ENCODE measurements at regions not wholly inside any gene's neighbourhood (a gene's known extent, or its start where the extent isn't known, plus 50 kb on each side); places are given as distances from the start of the nearest gene placed in this dataset.
"Not testable (repeated sequence)": the region's sequence is repeated elsewhere in the genome, so short reads cannot be mapped to it uniquely, and the experiment has no call there.

- H3K9me3 Mint-ChIP-seq (ENCODE audit: low read depth) = peaks cover 27% of the 10 kb centered on the region
- H3K36me3 Mint-ChIP-seq (ENCODE audit: insufficient read depth); H3K27me3 Mint-ChIP-seq; H3K4me3 Mint-ChIP-seq (ENCODE audit: low read depth); DNase-seq (ENCODE audit: low spot score, unreplicated experiment); H3K4me1 Mint-ChIP-seq (ENCODE audit: low read depth); H3K27ac Mint-ChIP-seq: not testable (repeated sequence)
Measured at GRCh38 chr20:17891131-17891530, 77.5 kb downstream of the SNX5 start.

GRCh38 chr20:17890330-17890729 is 78.3 kb downstream of the SNX5 start:
- H3K9me3 Mint-ChIP-seq (ENCODE audit: low read depth) = peaks cover 27% of the 10 kb centered on the region

GRCh38 chr20:17889226-17889625 is 79.4 kb downstream of the SNX5 start:
- Mint-ChIP-seq H3K9me3 (ENCODE audit: low read depth) (peaks cover 27% of the 10 kb centered on the region), H3K27ac (no peak overlapping the region), H3K36me3 (ENCODE audit: insufficient read depth) (peaks cover 5% of the 10 kb centered on the region), H3K4me1 (ENCODE audit: low read depth) (peaks cover 2% of the 10 kb centered on the region), H3K4me3 (ENCODE audit: low read depth) (no peak overlapping the region), H3K27me3 (peaks cover 12% of the 10 kb centered on the region)
- TF ChIP-seq CTCF (IDR thresholded peaks at IDR 0.05; ENCODE audit: unreplicated experiment) = no peak
- no peak for DNase-seq (ENCODE audit: low spot score, unreplicated experiment)

More at GRCh38 chr20:17890330-17890729, 78.3 kb downstream of the SNX5 start:
- Mint-ChIP-seq H3K4me1 (ENCODE audit: low read depth) (peaks cover under 1% of the 10 kb centered on the region), H3K27ac (no peak overlapping the region), H3K4me3 (ENCODE audit: low read depth) (no peak overlapping the region), H3K36me3 (ENCODE audit: insufficient read depth) (peaks cover 5% of the 10 kb centered on the region), H3K27me3 (peaks cover 3% of the 10 kb centered on the region)
- DNase-seq (ENCODE audit: low spot score, unreplicated experiment) = no peak
- no peak for TF ChIP-seq CTCF (IDR thresholded peaks at IDR 0.05; ENCODE audit: unreplicated experiment)

- Mint-ChIP-seq H3K4me3 (ENCODE audit: low read depth) (no peak overlapping the region), H3K4me1 (ENCODE audit: low read depth) (peaks cover 2% of the 10 kb centered on the region), H3K9me3 (ENCODE audit: low read depth) (peaks cover 27% of the 10 kb centered on the region), H3K27ac (no peak overlapping the region), H3K27me3 (peaks cover 16% of the 10 kb centered on the region), H3K36me3 (ENCODE audit: insufficient read depth) (peaks cover 5% of the 10 kb centered on the region)
- no peak for TF ChIP-seq CTCF (IDR thresholded peaks at IDR 0.05; ENCODE audit: unreplicated experiment)
- DNase-seq (ENCODE audit: low spot score, unreplicated experiment) = no peak
Measured at GRCh38 chr20:17888044-17888443, 80.5 kb downstream of the SNX5 start.

GRCh38 chr20:17887331-17888030 is 81.1 kb downstream of the SNX5 start:
- H3K27ac Mint-ChIP-seq = no peak overlapping the region
- H3K36me3 Mint-ChIP-seq (ENCODE audit: insufficient read depth) = peaks cover 5% of the 10 kb centered on the region
- H3K4me1 Mint-ChIP-seq (ENCODE audit: low read depth) = peaks cover 2% of the 10 kb centered on the region
- no peak for TF ChIP-seq CTCF (IDR thresholded peaks at IDR 0.05; ENCODE audit: unreplicated experiment)
- no peak for DNase-seq (ENCODE audit: low spot score, unreplicated experiment)
- H3K4me3 Mint-ChIP-seq (ENCODE audit: low read depth) = no peak overlapping the region
- peaks cover 17% of the 10 kb centered on the region for H3K27me3 Mint-ChIP-seq
- peaks cover 27% of the 10 kb centered on the region for H3K9me3 Mint-ChIP-seq (ENCODE audit: low read depth)

GRCh38 chr20:17885544-17885943 is 83.0 kb downstream of the SNX5 start:
- Mint-ChIP-seq H3K36me3 (ENCODE audit: insufficient read depth) (peaks cover 2% of the 10 kb centered on the region), H3K4me1 (ENCODE audit: low read depth) (peaks cover 2% of the 10 kb centered on the region), H3K27me3 (peaks cover 17% of the 10 kb centered on the region), H3K9me3 (ENCODE audit: low read depth) (peaks cover 16% of the 10 kb centered on the region), H3K27ac (no peak overlapping the region), H3K4me3 (ENCODE audit: low read depth) (no peak overlapping the region)
- TF ChIP-seq CTCF (IDR thresholded peaks at IDR 0.05; ENCODE audit: unreplicated experiment) = no peak
- DNase-seq (ENCODE audit: low spot score, unreplicated experiment) = no peak
